ENCODE measurements at regions not wholly inside any gene's neighbourhood (a gene's known extent, or its start where the extent isn't known, plus 50 kb on each side); places are given as distances from the start of the nearest gene placed in this dataset.

DNA sequence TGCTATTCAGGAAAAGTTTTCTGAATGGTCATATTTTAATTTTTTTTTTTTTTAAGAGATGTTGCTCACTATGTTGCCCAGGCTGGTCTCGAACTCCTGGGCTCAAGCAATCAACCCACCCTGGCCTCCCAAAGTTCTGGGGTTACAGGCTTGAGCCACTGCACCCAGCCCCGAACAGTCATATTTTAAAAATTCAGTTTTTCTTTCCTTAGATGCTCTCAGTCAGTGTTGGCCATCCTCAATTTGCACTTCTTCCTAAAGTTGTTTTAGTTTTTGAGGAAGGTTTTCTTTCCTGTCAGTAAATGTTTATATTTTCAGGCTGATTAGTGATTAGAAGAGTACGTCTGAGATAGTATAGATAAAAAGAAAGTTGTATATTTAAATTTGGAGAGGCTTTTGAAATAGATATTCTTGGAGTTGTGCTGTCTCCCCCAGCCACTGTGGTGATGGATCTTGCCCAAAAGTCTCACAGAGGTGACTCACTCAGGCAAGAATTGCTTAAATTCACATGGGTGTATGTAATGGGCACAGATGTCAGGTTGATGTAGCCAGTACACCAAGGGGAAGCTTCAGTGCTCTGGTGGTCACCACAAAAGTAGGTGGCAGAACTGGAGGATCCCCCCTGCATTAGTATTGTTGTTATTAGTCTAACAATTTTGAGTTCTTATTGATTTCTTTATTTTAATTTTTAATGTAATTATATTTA is 72.2 kb upstream of the ELOVL6 start:
- in situ Hi-C loops (cut with HindIII; ENCODE audit: low pct_ligation_motif_present, low sequenced_read_pairs) = no loop called here
- H3K36me3 ChIP-seq (replicated peaks) = no peaks in the 10 kb centered on the region
- H3K4me3 ChIP-seq (ENCODE audit: low read depth, low read length) = no peak overlapping the region
- H3K27ac ChIP-seq = no peak overlapping the region
- H3K27me3 ChIP-seq (replicated peaks) = no peaks in the 10 kb centered on the region
- TF ChIP-seq, protein P1, sequence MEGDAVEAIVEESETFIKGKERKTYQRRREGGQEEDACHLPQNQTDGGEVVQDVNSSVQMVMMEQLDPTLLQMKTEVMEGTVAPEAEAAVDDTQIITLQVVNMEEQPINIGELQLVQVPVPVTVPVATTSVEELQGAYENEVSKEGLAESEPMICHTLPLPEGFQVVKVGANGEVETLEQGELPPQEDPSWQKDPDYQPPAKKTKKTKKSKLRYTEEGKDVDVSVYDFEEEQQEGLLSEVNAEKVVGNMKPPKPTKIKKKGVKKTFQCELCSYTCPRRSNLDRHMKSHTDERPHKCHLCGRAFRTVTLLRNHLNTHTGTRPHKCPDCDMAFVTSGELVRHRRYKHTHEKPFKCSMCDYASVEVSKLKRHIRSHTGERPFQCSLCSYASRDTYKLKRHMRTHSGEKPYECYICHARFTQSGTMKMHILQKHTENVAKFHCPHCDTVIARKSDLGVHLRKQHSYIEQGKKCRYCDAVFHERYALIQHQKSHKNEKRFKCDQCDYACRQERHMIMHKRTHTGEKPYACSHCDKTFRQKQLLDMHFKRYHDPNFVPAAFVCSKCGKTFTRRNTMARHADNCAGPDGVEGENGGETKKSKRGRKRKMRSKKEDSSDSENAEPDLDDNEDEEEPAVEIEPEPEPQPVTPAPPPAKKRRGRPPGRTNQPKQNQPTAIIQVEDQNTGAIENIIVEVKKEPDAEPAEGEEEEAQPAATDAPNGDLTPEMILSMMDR (IDR thresholded peaks at IDR 0.05; ENCODE audit: low read depth, low read length, missing control alignments) = no peak
- peak; percentile 66 for DNase-seq

DNA sequence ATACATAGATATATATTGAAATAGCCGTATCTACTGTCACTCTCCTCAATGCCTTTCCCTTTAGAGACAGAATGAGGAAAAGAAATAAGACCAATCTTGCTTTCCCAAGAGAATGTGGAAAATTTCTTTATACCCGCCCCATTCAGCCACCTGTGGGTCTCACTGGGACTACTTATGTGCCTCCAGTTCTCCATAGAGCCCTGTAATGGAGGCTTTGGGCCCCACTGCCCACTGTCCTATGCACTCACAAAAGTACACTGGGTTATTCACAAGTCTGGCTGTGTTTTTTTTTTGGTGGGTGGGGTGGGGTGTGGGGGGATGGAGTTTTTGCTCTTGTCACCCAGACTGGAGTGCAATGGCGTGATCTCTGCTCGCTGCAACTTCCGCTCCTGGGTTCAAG is 70.4 kb upstream of the ELOVL6 start:
- H3K27me3 ChIP-seq (replicated peaks) = no peaks in the 10 kb centered on the region
- H3K4me3 ChIP-seq (ENCODE audit: low read depth, low read length) = no peak overlapping the region
- DNase-seq = no peak
- no peak overlapping the region for H3K27ac ChIP-seq
- in situ Hi-C loops (cut with HindIII; ENCODE audit: low pct_ligation_motif_present, low sequenced_read_pairs) = no loop called here
- TF ChIP-seq, protein P1 (IDR thresholded peaks at IDR 0.05; ENCODE audit: low read depth, low read length, missing control alignments) = no peak
- no peaks in the 10 kb centered on the region for H3K36me3 ChIP-seq (replicated peaks)

DNA sequence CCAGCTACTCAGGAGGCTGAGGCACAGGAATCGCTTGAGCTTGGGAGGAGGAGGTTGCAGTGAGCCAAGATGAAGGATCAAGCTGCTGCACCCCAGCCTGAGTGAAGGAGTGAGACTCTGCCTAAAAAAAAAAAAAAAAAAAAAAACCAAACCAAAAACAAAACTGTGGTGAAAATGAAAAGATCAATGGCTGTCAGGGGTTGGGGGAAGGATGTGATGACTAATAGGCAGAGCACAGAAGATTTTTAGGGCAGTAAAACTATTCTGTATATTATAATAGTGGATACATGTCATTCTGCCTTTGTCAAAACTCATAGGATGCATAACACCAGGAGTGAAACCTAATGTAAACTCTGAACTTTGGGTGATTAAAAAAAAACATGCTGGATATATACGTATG is 69.9 kb upstream of the ELOVL6 start:
- in situ Hi-C loops (cut with HindIII; ENCODE audit: low pct_ligation_motif_present, low sequenced_read_pairs) = no loop called here
- H3K4me3 ChIP-seq (ENCODE audit: low read depth, low read length) = no peak overlapping the region
- DNase-seq = no peak
- H3K27ac ChIP-seq = no peak overlapping the region
- H3K27me3 ChIP-seq (replicated peaks) = no peaks in the 10 kb centered on the region
- no peaks in the 10 kb centered on the region for H3K36me3 ChIP-seq (replicated peaks)
- TF ChIP-seq, protein P1 (IDR thresholded peaks at IDR 0.05; ENCODE audit: low read depth, low read length, missing control alignments) = no peak

DNA sequence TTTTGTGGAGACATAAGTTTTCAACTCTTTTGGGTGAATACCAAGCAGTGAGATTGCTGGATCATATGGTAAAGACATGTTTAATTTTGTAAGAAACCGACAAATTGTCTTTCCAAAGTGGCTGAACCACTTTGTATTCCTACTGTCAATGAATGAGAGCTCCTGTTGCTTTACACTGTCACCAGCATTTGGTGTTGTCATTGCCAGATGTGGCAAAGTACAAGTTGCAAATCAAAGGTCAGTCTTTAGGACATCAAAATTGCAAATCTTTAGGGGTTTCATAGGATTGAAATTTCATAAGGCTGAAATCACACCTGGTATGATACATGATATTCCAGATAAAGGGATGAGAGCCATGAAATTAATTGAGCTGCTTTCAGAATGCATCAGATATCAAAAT is 67.7 kb upstream of the ELOVL6 start:
- H3K36me3 ChIP-seq (replicated peaks) = no peaks in the 10 kb centered on the region
- in situ Hi-C loops (cut with HindIII; ENCODE audit: low pct_ligation_motif_present, low sequenced_read_pairs) = no loop called here
- no peak overlapping the region for H3K4me3 ChIP-seq (ENCODE audit: low read depth, low read length)
- TF ChIP-seq, protein P1 (IDR thresholded peaks at IDR 0.05; ENCODE audit: low read depth, low read length, missing control alignments) = no peak
- H3K27me3 ChIP-seq (replicated peaks) = no peaks in the 10 kb centered on the region
- no peak for DNase-seq
- no peak overlapping the region for H3K27ac ChIP-seq

DNA sequence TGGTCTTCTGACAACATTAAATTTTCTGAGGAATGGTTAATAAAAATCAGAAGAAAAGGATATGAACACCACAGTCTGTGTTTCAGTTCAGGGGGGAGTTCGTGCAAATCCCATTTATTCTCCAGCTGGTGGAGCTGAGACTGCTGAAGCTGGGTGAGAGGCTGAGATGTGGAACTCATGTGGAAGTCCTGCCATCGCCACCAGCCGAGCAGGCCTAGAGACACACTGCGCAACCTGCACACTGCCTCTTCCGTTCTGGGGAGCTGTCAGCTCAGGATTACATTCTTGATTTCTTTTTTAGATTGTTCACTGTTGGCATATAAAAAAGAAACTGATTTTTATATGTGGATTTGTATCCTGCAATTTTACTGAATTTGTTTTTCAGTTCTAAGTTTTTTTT is 66.6 kb upstream of the ELOVL6 start:
- DNase-seq = no peak
- in situ Hi-C loops (cut with HindIII; ENCODE audit: low pct_ligation_motif_present, low sequenced_read_pairs) = no loop called here
- TF ChIP-seq, protein P1 (IDR thresholded peaks at IDR 0.05; ENCODE audit: low read depth, low read length, missing control alignments) = no peak
- no peak overlapping the region for H3K4me3 ChIP-seq (ENCODE audit: low read depth, low read length)
- H3K27ac ChIP-seq = no peak overlapping the region
- no peaks in the 10 kb centered on the region for H3K27me3 ChIP-seq (replicated peaks)
- no peaks in the 10 kb centered on the region for H3K36me3 ChIP-seq (replicated peaks)

DNA sequence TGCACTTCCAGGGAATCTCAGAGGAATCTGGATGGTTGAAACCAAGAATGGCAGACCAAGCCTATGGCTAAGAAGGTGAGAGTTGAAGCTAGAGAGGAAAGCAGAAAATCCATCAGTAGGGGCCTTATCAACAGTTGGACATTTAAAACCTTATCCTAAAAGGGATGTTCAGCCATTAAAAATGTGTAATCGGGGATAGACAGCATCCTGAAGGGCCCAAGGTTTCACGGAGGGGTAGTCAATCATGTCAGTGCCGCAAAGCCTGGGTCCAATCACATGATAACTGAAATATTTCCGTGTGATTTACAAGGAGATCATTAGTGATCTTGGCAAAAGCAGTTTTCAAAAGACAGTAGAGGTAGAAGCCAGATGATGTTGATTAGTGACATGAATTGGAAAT is 61.9 kb upstream of the ELOVL6 start:
- in situ Hi-C loops (cut with HindIII; ENCODE audit: low pct_ligation_motif_present, low sequenced_read_pairs) = no loop called here
- DNase-seq = no peak
- TF ChIP-seq, protein P1 (IDR thresholded peaks at IDR 0.05; ENCODE audit: low read depth, low read length, missing control alignments) = no peak
- Histone ChIP-seq H3K36me3 (replicated peaks) (no peaks in the 10 kb centered on the region), H3K27me3 (replicated peaks) (no peaks in the 10 kb centered on the region), H3K27ac (no peak overlapping the region), H3K4me3 (ENCODE audit: low read depth, low read length) (no peak overlapping the region)

All from brain microvascular endothelial cell (primary cell).